RCC 7860 (cell line): ENCODE measurements at regions not wholly inside any gene's neighbourhood (a gene's known extent, or its start where the extent isn't known, plus 50 kb on each side); places are given as distances from the start of the nearest gene placed in this dataset.
"Not testable (repeated sequence)": the region's sequence is repeated elsewhere in the genome, so short reads cannot be mapped to it uniquely, and the experiment has no call there.

Experiments used
- DNase-seq: peaks from one replicate; pipeline ENCODE4 v3.0.0-alpha.2; 2015; ENCODE audit warnings: low spot score
- FAIRE-seq: peaks from 2 replicates; lab custom pipeline; 2012; peaks lifted over from hg19 to GRCh38; lab: Jason Lieb, UNC

- FAIRE-seq: no peak
Measured at GRCh38 chr6:114995526-114995925, 652.7 kb upstream of the HS3ST5 start.

GRCh38 chr6:114989279-114989964 is 646.6 kb upstream of the HS3ST5 start:
- DNase-seq (no peak), FAIRE-seq (no peak)

More at GRCh38 chr6:114995526-114995925, 652.7 kb upstream of the HS3ST5 start:
- DNase-seq: no peak

GRCh38 chr6:114987281-114987680 is 644.5 kb upstream of the HS3ST5 start:
- no peak for FAIRE-seq
- DNase-seq: no peak

GRCh38 chr6:114955363-114955762 is 612.5 kb upstream of the HS3ST5 start:
- no peak for FAIRE-seq

GRCh38 chr6:114952229-114952628 is 609.4 kb upstream of the HS3ST5 start:
- no peak for FAIRE-seq
- no peak for DNase-seq

More at GRCh38 chr6:114955363-114955762, 612.5 kb upstream of the HS3ST5 start:
- no peak for DNase-seq

- FAIRE-seq: no peak
- DNase-seq: no peak
Measured at GRCh38 chr6:114945392-114945791, 602.6 kb upstream of the HS3ST5 start.

- FAIRE-seq (no peak), DNase-seq (no peak)
Measured at GRCh38 chr6:114941078-114941477, 598.3 kb upstream of the HS3ST5 start.

- DNase-seq: no peak
- FAIRE-seq: no peak
Measured at GRCh38 chr6:114940181-114940580, 597.4 kb upstream of the HS3ST5 start.

- no peak for FAIRE-seq
- no peak for DNase-seq
Measured at GRCh38 chr6:114939630-114940029, 596.8 kb upstream of the HS3ST5 start.

- FAIRE-seq (no peak), DNase-seq (no peak)
Measured at GRCh38 chr6:114936080-114936479, 593.3 kb upstream of the HS3ST5 start.

GRCh38 chr6:114934079-114934478 is 591.3 kb upstream of the HS3ST5 start:
- no peak for FAIRE-seq
- DNase-seq: no peak

- FAIRE-seq, DNase-seq: not testable (repeated sequence)
Measured at GRCh38 chr6:114928731-114929130, 585.9 kb upstream of the HS3ST5 start.

GRCh38 chr6:114906096-114906495 is 563.3 kb upstream of the HS3ST5 start:
- DNase-seq (no peak), FAIRE-seq (no peak)

- no peak for DNase-seq
- FAIRE-seq: no peak
Measured at GRCh38 chr6:114897536-114897935, 554.7 kb upstream of the HS3ST5 start.

GRCh38 chr6:114892211-114892610 is 549.4 kb upstream of the HS3ST5 start:
- FAIRE-seq: no peak
- DNase-seq: no peak

GRCh38 chr6:114888241-114888640 is 545.4 kb upstream of the HS3ST5 start:
- no peak for DNase-seq
- no peak for FAIRE-seq

GRCh38 chr6:114886670-114887436 is 544.0 kb upstream of the HS3ST5 start:
- DNase-seq: no peak

GRCh38 chr6:114879693-114880092 is 536.9 kb upstream of the HS3ST5 start:
- DNase-seq: no peak
- no peak for FAIRE-seq

More at GRCh38 chr6:114886670-114887436, 544.0 kb upstream of the HS3ST5 start:
- no peak for FAIRE-seq

GRCh38 chr6:114878091-114878490 is 535.3 kb upstream of the HS3ST5 start:
- DNase-seq: no peak
- no peak for FAIRE-seq

GRCh38 chr6:114874410-114874809 is 531.6 kb upstream of the HS3ST5 start:
- DNase-seq (no peak), FAIRE-seq (no peak)

GRCh38 chr6:114865506-114865905 is 522.7 kb upstream of the HS3ST5 start:
- FAIRE-seq, DNase-seq: not testable (repeated sequence)

GRCh38 chr6:114863610-114864009 is 520.8 kb upstream of the HS3ST5 start:
- FAIRE-seq (no peak), DNase-seq (no peak)
